ENCODE measurements at regions not wholly inside any gene's neighbourhood (a gene's known extent, or its start where the extent isn't known, plus 50 kb on each side); places are given as distances from the start of the nearest gene placed in this dataset.

DNA sequence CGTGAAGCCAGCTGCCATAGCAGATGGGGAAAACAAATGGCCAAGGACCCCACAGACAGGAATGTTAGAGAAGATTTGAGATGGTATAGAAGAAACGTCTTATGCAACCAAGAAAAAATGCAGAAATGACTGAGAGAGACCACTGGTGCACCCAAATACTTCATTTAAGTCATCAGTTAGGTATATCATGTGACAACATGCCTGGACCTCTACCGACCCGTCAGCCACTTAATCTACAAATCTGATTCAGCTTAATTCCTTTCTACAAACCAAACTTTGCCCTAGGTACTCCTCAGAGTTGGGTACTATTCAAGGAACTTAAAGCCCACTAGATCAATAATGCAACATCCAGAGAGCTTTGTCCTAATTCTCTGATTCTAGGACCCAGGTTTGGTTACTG is 126.0 kb upstream of the UBE2E2 start:
- no peaks in the 10 kb centered on the region for H3K9me3 Mint-ChIP-seq
- no peak overlapping the region for H3K27ac Mint-ChIP-seq
- no peak overlapping the region for H3K4me3 Mint-ChIP-seq
- TF ChIP-seq, protein P1, sequence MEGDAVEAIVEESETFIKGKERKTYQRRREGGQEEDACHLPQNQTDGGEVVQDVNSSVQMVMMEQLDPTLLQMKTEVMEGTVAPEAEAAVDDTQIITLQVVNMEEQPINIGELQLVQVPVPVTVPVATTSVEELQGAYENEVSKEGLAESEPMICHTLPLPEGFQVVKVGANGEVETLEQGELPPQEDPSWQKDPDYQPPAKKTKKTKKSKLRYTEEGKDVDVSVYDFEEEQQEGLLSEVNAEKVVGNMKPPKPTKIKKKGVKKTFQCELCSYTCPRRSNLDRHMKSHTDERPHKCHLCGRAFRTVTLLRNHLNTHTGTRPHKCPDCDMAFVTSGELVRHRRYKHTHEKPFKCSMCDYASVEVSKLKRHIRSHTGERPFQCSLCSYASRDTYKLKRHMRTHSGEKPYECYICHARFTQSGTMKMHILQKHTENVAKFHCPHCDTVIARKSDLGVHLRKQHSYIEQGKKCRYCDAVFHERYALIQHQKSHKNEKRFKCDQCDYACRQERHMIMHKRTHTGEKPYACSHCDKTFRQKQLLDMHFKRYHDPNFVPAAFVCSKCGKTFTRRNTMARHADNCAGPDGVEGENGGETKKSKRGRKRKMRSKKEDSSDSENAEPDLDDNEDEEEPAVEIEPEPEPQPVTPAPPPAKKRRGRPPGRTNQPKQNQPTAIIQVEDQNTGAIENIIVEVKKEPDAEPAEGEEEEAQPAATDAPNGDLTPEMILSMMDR (conservative IDR thresholded peaks at IDR 0.05): no peak
- peaks cover 3% of the 10 kb centered on the region for H3K27me3 Mint-ChIP-seq
- no peak for DNase-seq (ENCODE audit: extremely low spot score, unreplicated experiment)
- H3K4me1 Mint-ChIP-seq (ENCODE audit: unreplicated experiment): peaks cover 10% of the 10 kb centered on the region
- H3K36me3 Mint-ChIP-seq: no peaks in the 10 kb centered on the region

- no peaks in the 10 kb centered on the region for H3K9me3 Mint-ChIP-seq
- DNase-seq (ENCODE audit: extremely low spot score, unreplicated experiment): no peak
- H3K27ac Mint-ChIP-seq: no peak overlapping the region
- peaks cover 1% of the 10 kb centered on the region for H3K27me3 Mint-ChIP-seq
- peaks cover 10% of the 10 kb centered on the region for H3K4me1 Mint-ChIP-seq (ENCODE audit: unreplicated experiment)
- TF ChIP-seq, protein P1 (conservative IDR thresholded peaks at IDR 0.05): no peak
- H3K36me3 Mint-ChIP-seq: no peaks in the 10 kb centered on the region
- no peak overlapping the region for H3K4me3 Mint-ChIP-seq
Observed at GRCh38 chr3:23078735-23079134, 124.4 kb upstream of the UBE2E2 start.

DNA sequence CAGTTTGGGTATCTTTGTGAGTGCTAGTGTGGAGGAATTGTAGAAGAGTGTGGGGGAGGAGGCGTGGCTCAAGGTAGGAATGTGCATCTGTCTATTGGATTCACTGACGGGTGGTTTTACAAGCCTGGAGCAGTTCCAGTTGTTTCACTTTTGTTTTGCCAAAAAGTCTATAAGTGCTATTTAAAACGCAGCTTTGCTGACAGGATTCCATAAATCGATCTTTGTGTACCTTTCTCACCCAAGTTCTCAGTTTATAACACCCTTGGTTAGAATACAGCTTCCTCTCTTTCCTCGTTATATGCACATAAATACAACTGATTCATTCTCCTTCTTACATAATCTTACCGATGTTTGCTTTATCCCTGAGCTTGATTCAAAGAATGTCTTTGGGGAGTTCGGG is 123.2 kb upstream of the UBE2E2 start:
- H3K4me1 Mint-ChIP-seq (ENCODE audit: unreplicated experiment): peaks cover 10% of the 10 kb centered on the region
- H3K9me3 Mint-ChIP-seq: no peaks in the 10 kb centered on the region
- TF ChIP-seq, protein P1 (conservative IDR thresholded peaks at IDR 0.05): no peak
- H3K36me3 Mint-ChIP-seq: no peaks in the 10 kb centered on the region
- H3K27me3 Mint-ChIP-seq: no peaks in the 10 kb centered on the region
- peak overlapping the region; percentile 32 for H3K4me3 Mint-ChIP-seq
- DNase-seq (ENCODE audit: extremely low spot score, unreplicated experiment): no peak
- H3K27ac Mint-ChIP-seq: peak overlapping the region; percentile 29

GRCh38 chr3:23083701-23084100 is 119.4 kb upstream of the UBE2E2 start:
- Mint-ChIP-seq H3K4me3 (no peak overlapping the region), H3K4me1 (ENCODE audit: unreplicated experiment) (peaks cover 6% of the 10 kb centered on the region), H3K36me3 (no peaks in the 10 kb centered on the region), H3K27me3 (no peaks in the 10 kb centered on the region), H3K9me3 (no peaks in the 10 kb centered on the region), H3K27ac (no peak overlapping the region)
- TF ChIP-seq, protein P1 (conservative IDR thresholded peaks at IDR 0.05): no peak
- DNase-seq (ENCODE audit: extremely low spot score, unreplicated experiment): no peak

GRCh38 chr3:23084367-23084766 is 118.8 kb upstream of the UBE2E2 start:
- no peak overlapping the region for H3K27ac Mint-ChIP-seq
- TF ChIP-seq, protein P1 (conservative IDR thresholded peaks at IDR 0.05): no peak

GRCh38 chr3:23085261-23085660 is 117.9 kb upstream of the UBE2E2 start:
- no peaks in the 10 kb centered on the region for H3K27me3 Mint-ChIP-seq
- no peak for DNase-seq (ENCODE audit: extremely low spot score, unreplicated experiment)
- no peak overlapping the region for H3K4me3 Mint-ChIP-seq
- H3K9me3 Mint-ChIP-seq: no peaks in the 10 kb centered on the region
- no peak overlapping the region for H3K27ac Mint-ChIP-seq
- TF ChIP-seq, protein P1 (conservative IDR thresholded peaks at IDR 0.05): no peak
- H3K4me1 Mint-ChIP-seq (ENCODE audit: unreplicated experiment): peaks cover 6% of the 10 kb centered on the region
- H3K36me3 Mint-ChIP-seq: no peaks in the 10 kb centered on the region

More at GRCh38 chr3:23084367-23084766, 118.8 kb upstream of the UBE2E2 start:
- Mint-ChIP-seq H3K36me3 (no peaks in the 10 kb centered on the region), H3K4me3 (no peak overlapping the region), H3K27me3 (no peaks in the 10 kb centered on the region), H3K9me3 (no peaks in the 10 kb centered on the region), H3K4me1 (ENCODE audit: unreplicated experiment) (peaks cover 6% of the 10 kb centered on the region)
- no peak for DNase-seq (ENCODE audit: extremely low spot score, unreplicated experiment)
